A673 (cell line): ENCODE measurements at regions not wholly inside any gene's neighbourhood (a gene's known extent, or its start where the extent isn't known, plus 50 kb on each side); places are given as distances from the start of the nearest gene placed in this dataset.

Experiments used
- BruUV-seq: library from RNA; stranded (reverse); fragments of 400-500 nt; replicated peaks from 2 replicates; lab custom pipeline; 2021; lab: Mats Ljungman, UMichigan
- CTCF ChIA-PET: fragments of 300-600 bp; sonication (Branson Sonifier 250); formaldehyde crosslinking; loops from one replicate; lab custom pipeline; 2022; ENCODE audit warnings: antibody characterized with exemption; lab: Charles Lee
- POLR2A ChIA-PET: fragments of 300-600 bp; sonication (Branson Sonifier 250); formaldehyde crosslinking; loops from one replicate; lab custom pipeline; 2022; ENCODE audit warnings: antibody characterized with exemption; ENCODE audit not compliant: low non-redundant PET; lab: Charles Lee
- DNase-seq: peaks from one replicate; pipeline ENCODE4 v3.0.0-alpha.2; 2015; ENCODE audit warnings: low spot score
- H3K27ac ChIP-seq: fragments of 200-600 bp; sonication (generic); 2 replicates; pipeline ENCODE4 v1.5.1; 2016; ENCODE audit warnings: mixed run types, low read depth, mild to moderate bottlenecking, mixed read lengths, antibody characterized with exemption, low read length; ENCODE audit not compliant: poor library complexity, severe bottlenecking
- H3K27me3 ChIP-seq: fragments of 200-600 bp; sonication (generic); replicated peaks from 2 replicates; pipeline ENCODE4 v1.6.1; 2017; ENCODE audit warnings: mixed run types, low read depth, mild to moderate bottlenecking, mixed read lengths, antibody characterized with exemption, low read length; ENCODE audit not compliant: insufficient read depth, poor library complexity
- H3K36me3 ChIP-seq: fragments of 200-600 bp; sonication (generic); 2 replicates; pipeline ENCODE4 v1.6.1; 2016; ENCODE audit warnings: mixed run types, mild to moderate bottlenecking, mixed read lengths, antibody characterized with exemption, low read length; ENCODE audit not compliant: insufficient read depth, poor library complexity, severe bottlenecking
- H3K4me1 ChIP-seq: fragments of 200-600 bp; sonication (generic); 2 replicates; pipeline ENCODE4 v1.6.1; 2017; ENCODE audit warnings: mixed run types, mild to moderate bottlenecking, mixed read lengths, antibody characterized with exemption, low read length; ENCODE audit not compliant: insufficient read depth, poor library complexity, severe bottlenecking
- H3K4me3 ChIP-seq: fragments of 200-600 bp; sonication (generic); 2 replicates; pipeline ENCODE4 v1.5.1; 2016; ENCODE audit warnings: low read depth, mixed run types, mild to moderate bottlenecking, mixed read lengths, low read length; ENCODE audit not compliant: poor library complexity, severe bottlenecking
- H3K9me3 ChIP-seq: fragments of 200-600 bp; sonication (generic); 2 replicates; pipeline ENCODE4 v1.6.1; 2016; ENCODE audit warnings: mixed run types, low read depth, mild to moderate bottlenecking, mixed read lengths, antibody characterized with exemption, low read length; ENCODE audit not compliant: poor library complexity, severe bottlenecking
- CTCF ChIP-seq: fragments of 300-800, 200-600 bp; sonication (generic); conservative IDR thresholded peaks from 2 replicates; pipeline ENCODE4 v1.5.1; 2017; ENCODE audit warnings: low read depth, mild to moderate bottlenecking, antibody characterized with exemption, low read length, moderate library complexity, mixed read lengths
- EZH2 ChIP-seq: fragments of 200-600 bp; sonication (generic); IDR thresholded peaks from 2 replicates; pipeline ENCODE4 v1.6.1; 2017; ENCODE audit warnings: borderline replicate concordance, low read depth, mild to moderate bottlenecking, mixed read lengths, antibody characterized with exemption, low read length; ENCODE audit not compliant: poor library complexity, severe bottlenecking
- intact Hi-C: fragments of 100-400 bp; cut with micrococcal nuclease; formaldehyde crosslinking; loops from one replicate; pipeline ENCODE4 v1.10.0; 2022; ENCODE audit not compliant: unreplicated experiment

DNA sequence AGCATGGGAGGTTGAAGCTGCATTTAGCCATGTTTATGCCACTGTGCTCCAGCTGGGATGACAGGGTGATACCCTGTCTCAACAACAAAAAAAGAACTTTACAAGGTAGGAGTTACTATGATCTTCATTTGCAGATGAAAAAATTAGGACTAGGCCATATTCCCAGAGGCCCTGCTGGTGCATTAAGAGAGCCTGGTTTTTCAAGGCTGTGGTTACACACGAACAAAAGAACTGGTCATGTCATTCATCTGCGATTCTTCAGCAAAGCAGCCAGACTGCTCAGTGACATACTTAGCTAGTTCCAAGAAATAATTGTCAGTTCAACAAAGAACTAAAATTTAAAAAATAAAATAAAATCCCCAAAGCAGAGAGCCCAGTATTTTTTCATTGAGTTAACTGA, 66.1 kb upstream of the SLC22A15 start:
- Histone ChIP-seq H3K9me3 (no peaks in the 10 kb centered on the region), H3K4me3 (no peak overlapping the region), H3K27me3 (no peaks in the 10 kb centered on the region), H3K36me3 (no peaks in the 10 kb centered on the region), H3K4me1 (no peaks in the 10 kb centered on the region), H3K27ac (no peak overlapping the region)
- ChIA-PET CTCF (no interaction called here), POLR2A (no interaction called here)
- TF ChIP-seq CTCF (no peak), EZH2 (no peak)
- intact Hi-C loops = no loop called here
- no TSS peak for BruUV-seq
- no peak for DNase-seq

DNA sequence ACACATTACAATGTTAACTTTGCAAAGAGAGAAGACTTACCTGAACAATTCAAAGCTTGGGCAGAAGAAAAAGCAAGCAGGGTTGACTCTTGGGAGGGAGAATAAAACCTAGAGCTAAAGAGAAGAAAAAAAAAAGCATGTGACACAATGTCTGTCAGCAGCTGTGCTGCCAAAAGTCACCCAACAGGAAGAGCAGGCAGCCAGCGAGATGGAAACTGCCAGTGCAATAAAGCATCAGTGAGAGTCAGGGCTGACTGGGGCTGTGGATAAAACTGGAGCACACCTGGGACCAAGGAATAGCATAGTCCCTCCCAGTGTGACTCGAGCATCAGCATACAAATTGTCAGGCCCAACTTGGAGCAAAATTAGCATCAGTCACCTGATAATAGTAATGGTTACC, 65.0 kb upstream of the SLC22A15 start:
- no peaks in the 10 kb centered on the region for H3K27me3 ChIP-seq
- no peaks in the 10 kb centered on the region for H3K36me3 ChIP-seq
- TF ChIP-seq CTCF = no peak
- TF ChIP-seq EZH2 = no peak
- no peak overlapping the region for H3K4me3 ChIP-seq
- POLR2A ChIA-PET = interaction anchor here (0.8 kb wide), 1 partner anchor 602 kb away, joined by 3 read pairs; no protein-coding TSS in a partner anchor
- no peaks in the 10 kb centered on the region for H3K4me1 ChIP-seq
- DNase-seq = no peak
- no peak overlapping the region for H3K27ac ChIP-seq
- H3K9me3 ChIP-seq = no peaks in the 10 kb centered on the region
- no TSS peak for BruUV-seq
- CTCF ChIA-PET = no interaction called here
- intact Hi-C loops = no loop called here

- no peak for DNase-seq
- no peaks in the 10 kb centered on the region for H3K27me3 ChIP-seq
- intact Hi-C loops = no loop called here
- H3K4me1 ChIP-seq = no peaks in the 10 kb centered on the region
- ChIA-PET POLR2A (interaction anchor here (0.8 kb wide), 1 partner anchor 602 kb away, joined by 3 read pairs; no protein-coding TSS in a partner anchor), CTCF (no interaction called here)
- BruUV-seq = no TSS peak
- no peak for TF ChIP-seq CTCF
- no peak for TF ChIP-seq EZH2
- no peak overlapping the region for H3K4me3 ChIP-seq
- no peak overlapping the region for H3K27ac ChIP-seq
- no peaks in the 10 kb centered on the region for H3K36me3 ChIP-seq
- no peaks in the 10 kb centered on the region for H3K9me3 ChIP-seq
Observed at GRCh38 chr1:115912116-115912515, 64.2 kb upstream of the SLC22A15 start.
